Pancreas (tissue), 10 donors: ENCODE measurements at regions not wholly inside any gene's neighbourhood (a gene's known extent, or its start where the extent isn't known, plus 50 kb on each side); places are given as distances from the start of the nearest gene placed in this dataset.
"Not testable (repeated sequence)": the region's sequence is repeated elsewhere in the genome, so short reads cannot be mapped to it uniquely, and the experiment has no call there.

ENCODE experiments used
- ATAC-seq, 4 donors: fragments of 200-7000 bp; cut with Tn5 transposase; one replicate each; pipeline versions ENCODE4 v1.8.0 to v1.9.1; 2020; ENCODE audit warnings: mild to moderate bottlenecking in 4 of 4, moderate library complexity in 4 of 4
- DNase-seq, 6 donors: peaks; one replicate each; pipeline ENCODE4 v3.0.0-alpha.2; 2020
- FAIRE-seq: peaks from 2 replicates; lab custom pipeline; 2012; peaks lifted over from hg19 to GRCh38; lab: Jason Lieb, UNC
- H3K27ac ChIP-seq, 4 donors: fragments of 200-600 bp; sonication (generic); 1 replicate in 3 of 4; 2 replicates in 1 of 4; pipeline versions ENCODE4 v1.5.0 to v1.8.0; 2020
- H3K27me3 ChIP-seq, 4 donors: fragments of 200-600 bp; one replicate each; pipeline ENCODE4 v1.8.0; 2021
- H3K36me3 ChIP-seq, 3 donors: fragments of 200-600 bp; sonication (generic) in 1 of 3; one replicate each; pipeline versions ENCODE4 v1.5.0 to v1.8.0; 2020 to 2021
- H3K4me1 ChIP-seq, 3 donors: fragments of 200-600 bp; one replicate each; pipeline ENCODE4 v1.8.0; 2021
- H3K4me3 ChIP-seq, 4 donors: fragments of 200-600 bp; sonication (generic) in 2 of 4; one replicate each; pipeline versions ENCODE4 v1.5.0 to v1.8.0; 2020 to 2021
- H3K9me3 ChIP-seq, 4 donors: fragments of 200-600 bp; one replicate each; pipeline ENCODE4 v1.8.0; 2021
- WGBS, 2 donors: extraction: QIAGEN DNeasy Blood & Tissue Kit; methylation state at CpG; one replicate each; pipeline ENCODE4 v1.1.7; 2013; 5-methylcytosine and 5-hydroxymethylcytosine counted together
- intact Hi-C, 3 donors: fragments of 100-400 bp; cut with DNase I; formaldehyde crosslinking; loops; one replicate each; pipeline versions ENCODE4 v1.11.1 to v1.14.2; 2022
- donor health status: healthy with polysubstance abuse.
- donor health status: DM: no; HTN: no; CAD: no; lungs with moderate emphysema.
- donor health status: DM: no; HTN: no; CAD: no.
- donor health status: control.
- donor health status: control.
- donor health status: Bipolar disorder and iron deficiency.
- donor health status: DM: yes; HTN: yes; CAD: no.
- donor health status: DM: no; HTN: no; CAD: no.
- donor health status: DM: no; HTN: no; CAD: no.
- donor health status: DM: yes; HTN: yes; CAD: no.

- H3K27ac ChIP-seq, H3K4me3 ChIP-seq, ATAC-seq, H3K36me3 ChIP-seq, intact Hi-C loops, FAIRE-seq, H3K9me3 ChIP-seq, H3K4me1 ChIP-seq, H3K27me3 ChIP-seq: not testable (repeated sequence)
- WGBS, 2 donors: 74 to 75% methylated on average over 3 of the region's 7 CpGs
- peak in 2 of 6 donors; percentile 5 to 15 for DNase-seq
Observed at GRCh38 chr9:67800170-67800569, 58.6 kb upstream of the ANKRD20A1 start.
